ENCODE measurements at regions not wholly inside any gene's neighbourhood (a gene's known extent, or its start where the extent isn't known, plus 50 kb on each side); places are given as distances from the start of the nearest gene placed in this dataset.
"Not testable (repeated sequence)": the region's sequence is repeated elsewhere in the genome, so short reads cannot be mapped to it uniquely, and the experiment has no call there.

GRCh38 chr6:165146456-165146855, 162.9 kb downstream of the C6orf118 start:
- TF ChIP-seq, protein P1, sequence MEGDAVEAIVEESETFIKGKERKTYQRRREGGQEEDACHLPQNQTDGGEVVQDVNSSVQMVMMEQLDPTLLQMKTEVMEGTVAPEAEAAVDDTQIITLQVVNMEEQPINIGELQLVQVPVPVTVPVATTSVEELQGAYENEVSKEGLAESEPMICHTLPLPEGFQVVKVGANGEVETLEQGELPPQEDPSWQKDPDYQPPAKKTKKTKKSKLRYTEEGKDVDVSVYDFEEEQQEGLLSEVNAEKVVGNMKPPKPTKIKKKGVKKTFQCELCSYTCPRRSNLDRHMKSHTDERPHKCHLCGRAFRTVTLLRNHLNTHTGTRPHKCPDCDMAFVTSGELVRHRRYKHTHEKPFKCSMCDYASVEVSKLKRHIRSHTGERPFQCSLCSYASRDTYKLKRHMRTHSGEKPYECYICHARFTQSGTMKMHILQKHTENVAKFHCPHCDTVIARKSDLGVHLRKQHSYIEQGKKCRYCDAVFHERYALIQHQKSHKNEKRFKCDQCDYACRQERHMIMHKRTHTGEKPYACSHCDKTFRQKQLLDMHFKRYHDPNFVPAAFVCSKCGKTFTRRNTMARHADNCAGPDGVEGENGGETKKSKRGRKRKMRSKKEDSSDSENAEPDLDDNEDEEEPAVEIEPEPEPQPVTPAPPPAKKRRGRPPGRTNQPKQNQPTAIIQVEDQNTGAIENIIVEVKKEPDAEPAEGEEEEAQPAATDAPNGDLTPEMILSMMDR (IDR thresholded peaks at IDR 0.05; ENCODE audit: control insufficient read depth, insufficient read depth, low read depth, low read length, missing control alignments), result no peak
- H3K4me3 ChIP-seq (ENCODE audit: control insufficient read depth, low read depth, low read length), result no peak overlapping the region
- no peak for DNase-seq (ENCODE audit: low read depth)

- H3K4me3 ChIP-seq (ENCODE audit: control insufficient read depth, low read depth, low read length), result no peak overlapping the region
- TF ChIP-seq, protein P1 (IDR thresholded peaks at IDR 0.05; ENCODE audit: control insufficient read depth, insufficient read depth, low read depth, low read length, missing control alignments), result no peak
- no peak for DNase-seq (ENCODE audit: low read depth)
These were observed 173.5 kb downstream of the C6orf118 start for GRCh38 chr6:165135889-165136288.

- TF ChIP-seq, protein P1 (IDR thresholded peaks at IDR 0.05; ENCODE audit: control insufficient read depth, insufficient read depth, low read depth, low read length, missing control alignments), result no peak
- H3K4me3 ChIP-seq (ENCODE audit: control insufficient read depth, low read depth, low read length), result no peak overlapping the region
- DNase-seq (ENCODE audit: low read depth), result no peak
These were observed 180.3 kb downstream of the C6orf118 start for GRCh38 chr6:165129086-165129485.

DNA sequence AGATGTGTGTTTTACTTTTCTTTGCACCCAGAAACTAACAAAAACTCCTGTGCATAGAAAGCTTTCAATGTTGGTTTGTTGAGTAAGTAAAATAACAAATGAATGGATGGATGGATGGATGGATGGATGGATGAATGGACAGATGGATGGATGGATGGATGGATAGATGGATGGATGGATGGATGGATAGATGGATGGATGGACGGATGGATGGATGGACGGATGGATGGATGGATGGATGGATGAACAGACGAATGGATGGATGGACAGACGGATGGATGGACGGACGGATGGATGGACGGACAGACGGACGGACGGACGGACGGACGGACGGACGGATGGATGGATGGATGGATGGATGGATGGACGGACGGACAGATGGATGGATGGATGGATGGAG, 181.7 kb downstream of the C6orf118 start:
- not testable (repeated sequence) for H3K4me3 ChIP-seq (ENCODE audit: control insufficient read depth, low read depth, low read length); DNase-seq (ENCODE audit: low read depth)

GRCh38 chr6:165124681-165125080, 184.7 kb downstream of the C6orf118 start:
- DNase-seq (ENCODE audit: low read depth); H3K4me3 ChIP-seq (ENCODE audit: control insufficient read depth, low read depth, low read length): not testable (repeated sequence)

- no peak overlapping the region for H3K4me3 ChIP-seq (ENCODE audit: control insufficient read depth, low read depth, low read length)
- TF ChIP-seq, protein P1 (IDR thresholded peaks at IDR 0.05; ENCODE audit: control insufficient read depth, insufficient read depth, low read depth, low read length, missing control alignments), result no peak
- DNase-seq (ENCODE audit: low read depth), result no peak
These were observed 190.0 kb downstream of the C6orf118 start for GRCh38 chr6:165119231-165120020.

DNA sequence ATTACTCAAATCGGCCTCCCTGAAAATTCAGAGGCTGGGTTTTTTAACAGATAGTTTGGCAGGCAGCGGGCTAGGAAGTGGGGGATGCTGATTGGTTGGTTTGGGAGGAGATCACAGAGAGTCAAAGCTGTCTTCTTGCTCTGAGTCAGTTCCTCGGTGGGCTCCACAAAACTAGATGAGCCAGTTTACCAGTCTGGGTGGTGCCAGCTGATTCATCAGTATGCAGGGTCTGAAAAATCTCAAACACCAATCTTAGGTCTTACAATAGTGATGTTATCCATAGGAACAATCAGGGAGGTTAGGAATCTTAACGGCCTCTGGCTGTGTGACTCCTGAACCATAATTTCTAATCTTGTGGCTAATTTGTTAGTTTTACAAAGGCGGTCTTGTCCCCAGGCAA, 190.7 kb downstream of the C6orf118 start:
- DNase-seq (ENCODE audit: low read depth), result no peak

More for the DNA sequence above, 190.7 kb downstream of the C6orf118 start:
- H3K4me3 ChIP-seq (ENCODE audit: control insufficient read depth, low read depth, low read length), result no peak overlapping the region
- TF ChIP-seq, protein P1 (IDR thresholded peaks at IDR 0.05; ENCODE audit: control insufficient read depth, insufficient read depth, low read depth, low read length, missing control alignments), result no peak

Measured in AG09309 (cell line).